ENCODE measurements at regions not wholly inside any gene's neighbourhood (a gene's known extent, or its start where the extent isn't known, plus 50 kb on each side); places are given as distances from the start of the nearest gene placed in this dataset.
"Not testable (repeated sequence)": the region's sequence is repeated elsewhere in the genome, so short reads cannot be mapped to it uniquely, and the experiment has no call there.

GRCh38 chr1:5165762-5166161 lies 511.4 kb downstream of the AJAP1 start:
- DNase-seq (ENCODE audit: low read depth in 2 of 2, low spot score in 1 of 2), result no peak

- no peak for DNase-seq (ENCODE audit: low read depth in 2 of 2, low spot score in 1 of 2)
Observed at GRCh38 chr1:5164158-5164557, 509.7 kb downstream of the AJAP1 start.

- DNase-seq (ENCODE audit: low read depth in 2 of 2, low spot score in 1 of 2), result no peak
Observed at GRCh38 chr1:5161372-5161771, 507.0 kb downstream of the AJAP1 start.

GRCh38 chr1:5157175-5157574 lies 502.8 kb downstream of the AJAP1 start:
- DNase-seq (ENCODE audit: low read depth in 2 of 2, low spot score in 1 of 2), result no peak

GRCh38 chr1:5156416-5157120 lies 502.2 kb downstream of the AJAP1 start:
- no peak for DNase-seq (ENCODE audit: low read depth in 2 of 2, low spot score in 1 of 2)

GRCh38 chr1:5151511-5151910 lies 497.1 kb downstream of the AJAP1 start:
- DNase-seq (ENCODE audit: low read depth in 2 of 2, low spot score in 1 of 2), result no peak

GRCh38 chr1:5150191-5150590 lies 495.8 kb downstream of the AJAP1 start:
- no peak for DNase-seq (ENCODE audit: low read depth in 2 of 2, low spot score in 1 of 2)

- no peak for DNase-seq (ENCODE audit: low read depth in 2 of 2, low spot score in 1 of 2)
Observed at GRCh38 chr1:5147806-5148205, 493.4 kb downstream of the AJAP1 start.

- DNase-seq (ENCODE audit: low read depth in 2 of 2, low spot score in 1 of 2), result no peak
Observed at GRCh38 chr1:5142389-5142788, 488.0 kb downstream of the AJAP1 start.

GRCh38 chr1:5141750-5142149 lies 487.3 kb downstream of the AJAP1 start:
- no peak for DNase-seq (ENCODE audit: low read depth in 2 of 2, low spot score in 1 of 2)

- DNase-seq (ENCODE audit: low read depth in 2 of 2, low spot score in 1 of 2), result no peak
Observed at GRCh38 chr1:5140962-5141361, 486.6 kb downstream of the AJAP1 start.

- no peak for DNase-seq (ENCODE audit: low read depth in 2 of 2, low spot score in 1 of 2)
Observed at GRCh38 chr1:5140136-5140535, 485.7 kb downstream of the AJAP1 start.

- DNase-seq (ENCODE audit: low read depth in 2 of 2, low spot score in 1 of 2), result no peak
Observed at GRCh38 chr1:5129746-5130355, 475.4 kb downstream of the AJAP1 start.

GRCh38 chr1:5125208-5125607 lies 470.8 kb downstream of the AJAP1 start:
- DNase-seq (ENCODE audit: low read depth in 2 of 2, low spot score in 1 of 2), result no peak

GRCh38 chr1:5120559-5120958 lies 466.1 kb downstream of the AJAP1 start:
- no peak for DNase-seq (ENCODE audit: low read depth in 2 of 2, low spot score in 1 of 2)

- no peak for DNase-seq (ENCODE audit: low read depth in 2 of 2, low spot score in 1 of 2)
Observed at GRCh38 chr1:5119366-5120234, 465.2 kb downstream of the AJAP1 start.

GRCh38 chr1:5118771-5119170 lies 464.4 kb downstream of the AJAP1 start:
- DNase-seq (ENCODE audit: low read depth in 2 of 2, low spot score in 1 of 2), result not testable (repeated sequence)

- DNase-seq (ENCODE audit: low read depth in 2 of 2, low spot score in 1 of 2), result not testable (repeated sequence)
Observed at GRCh38 chr1:5118292-5118691, 463.9 kb downstream of the AJAP1 start.

GRCh38 chr1:5111581-5111980 lies 457.2 kb downstream of the AJAP1 start:
- no peak for DNase-seq (ENCODE audit: low read depth in 2 of 2, low spot score in 1 of 2)

GRCh38 chr1:5110508-5110907 lies 456.1 kb downstream of the AJAP1 start:
- no peak for DNase-seq (ENCODE audit: low read depth in 2 of 2, low spot score in 1 of 2)

- DNase-seq (ENCODE audit: low read depth in 2 of 2, low spot score in 1 of 2), result no peak
Observed at GRCh38 chr1:5109633-5110032, 455.2 kb downstream of the AJAP1 start.

GRCh38 chr1:5108740-5109139 lies 454.3 kb downstream of the AJAP1 start:
- no peak for DNase-seq (ENCODE audit: low read depth in 2 of 2, low spot score in 1 of 2)

All from stimulated activated CD8-positive, alpha-beta memory T cell treated with anti-CD3 and anti-CD28 coated beads, Interleukin-4, amount 100 ng/mL, for 4 hours (primary cell).